ENCODE measurements at regions not wholly inside any gene's neighbourhood (a gene's known extent, or its start where the extent isn't known, plus 50 kb on each side); places are given as distances from the start of the nearest gene placed in this dataset.

- TF ChIP-seq CTCF (IDR thresholded peaks at IDR 0.05; ENCODE audit: extremely low read depth in 1 of 2, insufficient read depth in 1 of 2, low read depth in 1 of 2, low read length in 2 of 2) (no peak), MAX (IDR thresholded peaks at IDR 0.05; ENCODE audit: insufficient read depth, insufficient read length) (no peak), EZH2 (IDR thresholded peaks at IDR 0.05; ENCODE audit: borderline replicate concordance, low read depth, low read length, severe bottlenecking) (no peak), GATA2 (IDR thresholded peaks at IDR 0.05; ENCODE audit: insufficient read depth, insufficient read length, low read depth, low read length) (no peak), MYC (IDR thresholded peaks at IDR 0.05; ENCODE audit: low read depth, low read length) (no peak)
These were observed 739.5 kb upstream of the EEF2KMT start for GRCh38 chr16:5837007-5837670.
